HG03039 (cell line): ENCODE measurements at regions not wholly inside any gene's neighbourhood (a gene's known extent, or its start where the extent isn't known, plus 50 kb on each side); places are given as distances from the start of the nearest gene placed in this dataset.

Experiments
- ATAC-seq: cut with Tn5 transposase; IDR thresholded peaks from one replicate; pipeline ENCODE4 v1.9.1; 2021; ENCODE audit warnings: mild to moderate bottlenecking, moderate library complexity; ENCODE audit not compliant: unreplicated experiment

GRCh38 chr7:32428546-32428945, 61.6 kb downstream of the LSM5 start:
- ATAC-seq = no peak

GRCh38 chr7:32427769-32428291, 62.4 kb downstream of the LSM5 start:
- no peak for ATAC-seq

GRCh38 chr7:32416846-32417245, 73.3 kb downstream of the LSM5 start:
- no peak for ATAC-seq

- no peak for ATAC-seq
These were observed 74.2 kb downstream of the LSM5 start for GRCh38 chr7:32415936-32416335.

- no peak for ATAC-seq
These were observed 74.7 kb downstream of the LSM5 start for GRCh38 chr7:32415519-32415918.

- no peak for ATAC-seq
These were observed 77.7 kb downstream of the LSM5 start for GRCh38 chr7:32412471-32412870.

GRCh38 chr7:32410545-32410944, 79.6 kb downstream of the LSM5 start:
- ATAC-seq = no peak

GRCh38 chr7:32406386-32406785, 83.8 kb downstream of the LSM5 start:
- no peak for ATAC-seq

- no peak for ATAC-seq
These were observed 86.5 kb downstream of the LSM5 start for GRCh38 chr7:32403463-32404229.

- no peak for ATAC-seq
These were observed 89.5 kb downstream of the LSM5 start for GRCh38 chr7:32400676-32401075.

GRCh38 chr7:32399311-32399710, 90.9 kb downstream of the LSM5 start:
- no peak for ATAC-seq

GRCh38 chr7:32395168-32395567, 95.0 kb downstream of the LSM5 start:
- ATAC-seq = no peak

GRCh38 chr7:32393861-32394260, 96.3 kb downstream of the LSM5 start:
- ATAC-seq = no peak

- no peak for ATAC-seq
These were observed 100.0 kb downstream of the LSM5 start for GRCh38 chr7:32390210-32390609.

- ATAC-seq = no peak
These were observed 104.7 kb downstream of the LSM5 start for GRCh38 chr7:32385316-32385956.

- ATAC-seq = no peak
These were observed 109.1 kb downstream of the LSM5 start for GRCh38 chr7:32381024-32381601.

- ATAC-seq = no peak
These were observed 110.6 kb downstream of the LSM5 start for GRCh38 chr7:32379510-32380112.

GRCh38 chr7:32378988-32379387, 111.2 kb downstream of the LSM5 start:
- no peak for ATAC-seq

GRCh38 chr7:32364581-32364980, 125.6 kb downstream of the LSM5 start:
- ATAC-seq = no peak

- no peak for ATAC-seq
These were observed 130.1 kb downstream of the LSM5 start for GRCh38 chr7:32360127-32360526.

- ATAC-seq = no peak
These were observed 132.5 kb downstream of the LSM5 start for GRCh38 chr7:32357535-32358277.
